RWPE1 (cell line): ENCODE measurements at regions not wholly inside any gene's neighbourhood (a gene's known extent, or its start where the extent isn't known, plus 50 kb on each side); places are given as distances from the start of the nearest gene placed in this dataset.

Experiments
- CTCF ChIA-PET: fragments of 350-600 bp; sonication (Branson Sonifier 250); formaldehyde crosslinking; extraction: SDS; loops from one replicate; lab custom pipeline; 2021; lab: Yijun Ruan, JAX
- POLR2A ChIA-PET: fragments of 400-600 bp; formaldehyde crosslinking; extraction: SDS; loops from one replicate; lab custom pipeline; 2020; ENCODE audit warnings: antibody characterized with exemption; ENCODE audit not compliant: low non-redundant PET; lab: Yijun Ruan, JAX
- DNase-seq: peaks from one replicate; pipeline ENCODE4 v3.0.0; 2012; ENCODE audit warnings: low spot score
- H3K27ac ChIP-seq: fragments of 450-650 bp; 2 replicates; pipeline ENCODE4 v1.5.1; 2017
- CTCF ChIP-seq: fragments of 450-650 bp; conservative IDR thresholded peaks from 2 replicates; pipeline ENCODE4 v1.5.1; 2017; ENCODE audit warnings: low read depth, mild to moderate bottlenecking

DNA sequence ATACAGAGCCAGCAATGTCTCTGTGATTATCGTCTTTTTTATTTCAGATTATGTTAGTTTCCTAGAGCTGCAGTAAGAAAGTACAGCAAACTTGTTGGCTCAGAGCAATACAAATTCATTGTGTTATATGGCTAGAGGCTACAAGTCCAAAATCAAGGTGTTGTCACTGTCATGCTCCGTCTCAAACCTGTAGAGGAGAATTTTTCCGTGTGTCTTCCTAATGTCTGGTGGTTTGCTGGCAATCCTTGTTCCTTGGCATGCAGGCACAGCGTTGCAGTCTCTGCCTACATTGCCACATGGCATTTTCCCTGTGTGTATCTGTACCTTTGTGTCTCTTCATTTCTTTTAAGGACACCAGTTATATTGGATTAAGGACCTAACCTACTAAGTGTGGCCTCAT is 244.4 kb downstream of the LRRIQ3 start:
- ChIA-PET CTCF (no interaction called here), POLR2A (no interaction called here)
- no peak for DNase-seq
- TF ChIP-seq CTCF = no peak
- no peak overlapping the region for H3K27ac ChIP-seq

DNA sequence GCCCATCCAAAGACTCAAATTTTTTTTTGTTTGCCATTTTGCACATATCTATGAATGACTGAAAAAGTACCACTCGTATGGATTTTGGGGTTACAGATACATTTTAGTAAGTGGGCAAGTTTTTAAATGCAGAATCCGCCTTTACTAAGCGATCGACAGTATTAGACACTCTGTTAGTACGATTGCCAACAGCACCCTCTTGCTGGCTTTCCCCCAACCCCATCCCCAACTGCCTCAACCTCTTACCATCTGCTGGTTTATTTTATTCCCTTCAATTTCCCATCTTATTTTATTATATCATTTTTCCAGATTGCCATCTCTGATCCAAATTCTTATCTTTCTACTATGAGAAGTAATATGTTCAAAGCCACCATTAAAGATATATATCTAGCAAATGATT is 244.8 kb downstream of the LRRIQ3 start:
- H3K27ac ChIP-seq = no peak overlapping the region
- no peak for TF ChIP-seq CTCF
- ChIA-PET CTCF (interaction anchor here (0.6 kb wide), 1 partner anchor 16 kb away, joined by 3 read pairs; no protein-coding TSS in a partner anchor), POLR2A (no interaction called here)
- DNase-seq = no peak

DNA sequence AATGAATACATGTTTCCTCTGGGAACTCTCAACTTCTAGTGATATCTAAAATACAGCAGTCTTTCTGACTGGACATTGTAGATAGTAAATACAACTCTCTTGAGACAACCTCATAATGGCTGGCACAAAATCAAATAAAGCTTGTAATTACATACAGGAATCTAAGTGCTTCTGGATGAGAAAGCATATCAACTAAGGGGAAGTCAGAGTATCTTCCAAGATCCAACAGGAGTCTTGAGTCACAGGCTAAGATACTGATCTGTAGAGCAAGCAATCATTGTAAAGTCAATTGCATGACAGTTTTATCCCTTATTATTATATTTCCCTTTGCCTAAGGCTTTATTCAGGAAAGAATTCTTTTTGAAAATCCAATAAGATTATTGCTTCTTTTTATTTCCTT is 249.9 kb downstream of the LRRIQ3 start:
- POLR2A ChIA-PET = no interaction called here
- CTCF ChIA-PET = interaction anchor here (0.6 kb wide), 1 partner anchor 845 kb away, joined by 3 read pairs; no protein-coding TSS in a partner anchor
- no peak for DNase-seq
- no peak for TF ChIP-seq CTCF
- no peak overlapping the region for H3K27ac ChIP-seq

GRCh38 chr1:73947009-73947408 is 251.0 kb downstream of the LRRIQ3 start:
- ChIA-PET CTCF (no interaction called here), POLR2A (no interaction called here)

GRCh38 chr1:73943270-73943669 is 254.7 kb downstream of the LRRIQ3 start:
- ChIA-PET CTCF (no interaction called here), POLR2A (no interaction called here)
- DNase-seq = no peak
- no peak for TF ChIP-seq CTCF
- no peak overlapping the region for H3K27ac ChIP-seq

More at GRCh38 chr1:73947009-73947408, 251.0 kb downstream of the LRRIQ3 start:
- H3K27ac ChIP-seq = no peak overlapping the region
- TF ChIP-seq CTCF = no peak
- DNase-seq = no peak

DNA sequence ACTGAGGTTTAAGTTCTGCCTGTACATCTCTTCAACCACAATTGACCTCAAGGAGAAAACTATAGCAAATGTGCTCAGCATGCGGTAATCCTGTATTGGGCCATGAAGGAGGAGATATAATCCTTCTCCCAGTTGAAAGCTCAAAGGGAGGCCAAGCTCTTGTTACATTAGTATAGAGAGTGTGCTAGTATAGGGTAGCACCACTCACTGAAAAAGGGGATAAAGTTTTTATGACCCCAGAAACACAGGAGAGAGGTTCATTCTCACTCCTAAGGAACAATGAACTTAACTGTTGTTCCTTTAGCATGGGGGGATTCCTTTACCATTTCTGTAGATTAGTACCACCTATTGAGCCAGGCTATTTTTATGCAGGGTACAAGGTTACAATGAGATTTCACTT is 267.7 kb downstream of the LRRIQ3 start:
- TF ChIP-seq CTCF = no peak
- DNase-seq = no peak
- ChIA-PET POLR2A (no interaction called here), CTCF (no interaction called here)
- H3K27ac ChIP-seq = no peak overlapping the region

DNA sequence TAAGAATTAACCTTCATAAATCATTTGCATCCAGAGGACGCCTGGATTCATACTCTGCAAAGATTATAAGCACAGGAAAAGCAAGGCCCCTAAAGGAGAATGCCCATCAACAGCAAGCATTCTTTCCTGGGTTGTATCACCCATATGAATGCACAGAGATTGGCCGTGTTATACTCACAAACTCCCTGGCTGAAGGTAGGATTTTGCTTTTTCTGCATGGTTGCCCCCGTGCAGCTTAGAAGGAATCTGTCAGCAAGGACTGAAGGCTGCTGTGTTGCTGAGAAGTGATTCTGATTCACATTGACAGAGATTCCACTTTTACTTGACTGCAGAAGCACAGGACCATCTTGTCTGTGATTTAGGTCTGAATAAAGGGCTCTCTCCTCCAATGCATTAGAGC is 283.0 kb downstream of the LRRIQ3 start:
- H3K27ac ChIP-seq = no peak overlapping the region
- TF ChIP-seq CTCF = no peak
- DNase-seq = no peak
- CTCF ChIA-PET = no interaction called here
- POLR2A ChIA-PET = no interaction called here
